Right cardiac atrium (tissue), 5 donors: ENCODE measurements at regions not wholly inside any gene's neighbourhood (a gene's known extent, or its start where the extent isn't known, plus 50 kb on each side); places are given as distances from the start of the nearest gene placed in this dataset.
"Not testable (repeated sequence)": the region's sequence is repeated elsewhere in the genome, so short reads cannot be mapped to it uniquely, and the experiment has no call there.

Experiments
- ATAC-seq, 2 donors: fragments of 200-7000 bp; cut with Tn5 transposase; one replicate each; pipeline versions ENCODE4 v1.8.0 to v1.9.1; 2020; ENCODE audit warnings: moderate library complexity in 2 of 2, mild to moderate bottlenecking in 1 of 2
- DNase-seq, 3 donors: peaks; one replicate each; pipeline ENCODE4 v3.0.0-alpha.2; 2020
- H3K27ac ChIP-seq: one replicate; pipeline ENCODE4 v1.5.1; 2013; ENCODE audit warnings: mild to moderate bottlenecking, low read length, control low read depth, moderate library complexity
- H3K27me3 ChIP-seq: one replicate; pipeline ENCODE4 v1.6.1; 2013; ENCODE audit not compliant: control insufficient read depth, insufficient read depth
- H3K4me1 ChIP-seq: one replicate; pipeline ENCODE4 v1.6.1; 2013; ENCODE audit warnings: low read length; ENCODE audit not compliant: control insufficient read depth, insufficient read depth
- H3K4me3 ChIP-seq: one replicate; pipeline ENCODE4 v1.5.1; 2013; ENCODE audit warnings: low read length, control low read depth
- H3K9me3 ChIP-seq: one replicate; pipeline ENCODE4 v1.6.1; 2013; ENCODE audit warnings: low read length; ENCODE audit not compliant: control insufficient read depth
- WGBS: extraction: QIAGEN DNeasy Blood & Tissue Kit; methylation state at CpG from one replicate; pipeline ENCODE4 v1.1.7; 2013; 5-methylcytosine and 5-hydroxymethylcytosine counted together
- intact Hi-C, 4 donors: fragments of 100-400 bp; cut with DNase I; formaldehyde crosslinking; loops; one replicate each; pipeline versions ENCODE4 v1.11.0 to v1.14.0; 2022 to 2023
- donor health status: healthy with polysubstance abuse.
- donor health status: DM: no; HTN: yes; CAD: no.
- donor health status: DM: no; HTN: no; CAD: no.
- donor health status: DM: no; HTN: yes; CAD: no; lungs with severe emphysema.
- donor health status: DM: yes; HTN: yes; CAD: no.

DNA sequence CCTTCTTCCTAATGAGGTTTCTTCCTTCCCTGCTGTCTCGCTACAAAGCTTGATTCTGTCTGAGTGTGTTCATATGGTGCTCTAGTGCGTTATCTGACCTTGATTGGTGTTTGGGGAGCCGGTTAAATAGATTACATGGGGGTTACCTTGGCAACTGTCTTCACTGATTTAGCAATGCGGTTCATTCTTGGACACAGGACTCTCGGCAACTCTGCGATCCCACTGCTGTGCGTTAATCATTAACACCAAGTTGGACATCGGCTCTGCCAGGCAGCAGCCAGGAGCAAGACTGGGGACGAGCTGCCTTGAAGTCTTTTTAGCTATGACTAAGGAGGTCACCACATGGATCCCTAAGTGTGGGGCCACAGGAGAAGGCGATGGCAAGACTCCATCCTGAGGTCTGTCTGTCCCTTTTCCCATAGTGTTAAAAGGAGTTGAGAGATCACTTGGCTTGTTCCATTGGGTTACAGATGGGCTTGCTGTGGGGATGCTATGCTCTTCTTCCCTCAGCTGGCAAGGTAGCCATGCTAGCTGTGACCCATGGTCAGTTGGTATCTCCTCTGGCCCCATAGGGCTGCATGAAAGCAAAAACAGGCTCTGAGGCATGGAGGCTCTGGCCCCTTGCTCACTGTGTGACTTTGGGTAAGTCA is 93.4 kb upstream of the MAMLD1 start:
- Histone ChIP-seq H3K4me1 (peaks cover 3% of the 10 kb centered on the region), H3K4me3 (no peak overlapping the region), H3K27me3 (no peaks in the 10 kb centered on the region), H3K27ac (no peak overlapping the region), H3K9me3 (no peaks in the 10 kb centered on the region)
- ATAC-seq (no peak), DNase-seq (peak in 1 of 3 donors; percentile 18)
- intact Hi-C loops, result no loop called here
- WGBS, result 53% methylated on average over 10 of the region's 10 CpGs

DNA sequence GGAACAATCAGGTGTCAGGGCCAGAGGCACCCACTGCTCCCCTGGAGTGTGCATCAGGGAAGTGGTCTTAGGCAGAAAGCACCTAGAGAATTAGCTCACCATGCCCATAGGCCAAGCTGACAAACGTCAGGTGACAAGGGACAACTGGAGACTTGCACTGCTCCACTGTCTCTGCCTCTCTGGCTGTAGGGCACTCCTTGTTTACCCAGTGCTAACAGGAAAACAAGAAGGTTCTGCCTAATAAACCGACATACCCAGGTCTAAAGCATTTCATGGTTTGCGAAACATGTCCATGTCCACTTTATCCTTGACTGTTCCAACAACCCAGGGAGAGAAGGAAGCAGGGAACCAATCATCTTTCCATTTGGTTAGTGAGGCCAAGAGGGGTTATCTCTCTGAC is 92.5 kb upstream of the MAMLD1 start:
- Histone ChIP-seq H3K27me3 (no peaks in the 10 kb centered on the region), H3K4me3 (no peak overlapping the region), H3K27ac (no peak overlapping the region), H3K4me1 (peaks cover 3% of the 10 kb centered on the region), H3K9me3 (no peaks in the 10 kb centered on the region)
- DNase-seq (no peak), ATAC-seq (no peak)
- intact Hi-C loops, result no loop called here
- 86% methylated on average over 3 of the region's 3 CpGs for WGBS

- WGBS, result 89% methylated on average over 4 of the region's 4 CpGs
- H3K4me3 ChIP-seq, H3K9me3 ChIP-seq, intact Hi-C loops, H3K27me3 ChIP-seq, H3K27ac ChIP-seq, DNase-seq, ATAC-seq, H3K4me1 ChIP-seq: not testable (repeated sequence)
Observed at GRCh38 chrX:150273575-150274294, 89.4 kb upstream of the MAMLD1 start.

DNA sequence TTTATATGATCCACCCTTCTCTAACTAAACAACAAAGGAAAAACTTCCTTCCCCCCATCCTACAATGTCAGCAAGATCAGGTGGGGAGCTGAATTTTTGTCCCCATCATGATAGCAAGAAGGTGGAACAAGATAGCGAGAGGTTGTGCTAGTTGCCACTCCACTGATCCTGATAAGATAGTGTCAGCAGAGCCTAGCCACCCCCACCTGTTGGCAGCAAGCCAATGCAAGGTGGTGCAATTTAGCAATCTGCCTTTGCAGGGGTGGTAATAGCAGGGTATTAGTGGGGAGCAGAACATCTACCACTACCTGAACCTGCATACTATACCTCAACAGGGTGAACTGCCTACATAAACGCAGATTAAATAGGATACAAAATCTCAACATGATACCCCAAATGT is 80.2 kb upstream of the MAMLD1 start:
- DNase-seq (no peak), ATAC-seq (no peak)
- no peaks in the 10 kb centered on the region for H3K4me1 ChIP-seq
- H3K9me3 ChIP-seq, result no peaks in the 10 kb centered on the region
- H3K27ac ChIP-seq, result no peak overlapping the region
- intact Hi-C loops, result no loop called here
- no peaks in the 10 kb centered on the region for H3K27me3 ChIP-seq
- WGBS, result 82% methylated on average over 2 of the region's 2 CpGs
- H3K4me3 ChIP-seq, result no peak overlapping the region

DNA sequence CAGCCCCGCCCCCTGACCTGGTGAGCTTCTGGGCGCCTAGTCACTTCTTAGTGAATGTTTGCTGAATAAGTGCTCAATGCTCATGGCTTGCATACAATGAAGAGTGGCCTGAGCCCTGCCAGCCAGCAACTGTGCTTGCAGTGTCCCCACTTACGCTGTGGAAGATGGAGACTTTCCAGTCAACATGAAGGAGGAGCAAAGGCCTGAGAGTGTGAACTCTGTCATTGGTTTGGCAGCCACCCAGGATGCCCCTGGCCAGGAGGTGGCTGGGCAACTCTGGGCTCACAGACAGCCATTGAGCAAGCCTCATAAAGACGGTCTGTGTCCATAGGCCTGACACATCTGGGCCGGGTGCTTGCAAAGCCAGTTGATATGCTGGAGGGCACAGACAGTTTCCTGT is 72.1 kb upstream of the MAMLD1 start:
- 85% methylated on average over 5 of the region's 5 CpGs for WGBS
- no peaks in the 10 kb centered on the region for H3K9me3 ChIP-seq
- no peak for ATAC-seq
- no peaks in the 10 kb centered on the region for H3K4me1 ChIP-seq
- intact Hi-C loops, result no loop called here
- H3K4me3 ChIP-seq, result no peak overlapping the region
- no peak overlapping the region for H3K27ac ChIP-seq
- DNase-seq, result no peak
- no peaks in the 10 kb centered on the region for H3K27me3 ChIP-seq

GRCh38 chrX:150293311-150294013 is 69.7 kb upstream of the MAMLD1 start:
- intact Hi-C loops, result no loop called here

DNA sequence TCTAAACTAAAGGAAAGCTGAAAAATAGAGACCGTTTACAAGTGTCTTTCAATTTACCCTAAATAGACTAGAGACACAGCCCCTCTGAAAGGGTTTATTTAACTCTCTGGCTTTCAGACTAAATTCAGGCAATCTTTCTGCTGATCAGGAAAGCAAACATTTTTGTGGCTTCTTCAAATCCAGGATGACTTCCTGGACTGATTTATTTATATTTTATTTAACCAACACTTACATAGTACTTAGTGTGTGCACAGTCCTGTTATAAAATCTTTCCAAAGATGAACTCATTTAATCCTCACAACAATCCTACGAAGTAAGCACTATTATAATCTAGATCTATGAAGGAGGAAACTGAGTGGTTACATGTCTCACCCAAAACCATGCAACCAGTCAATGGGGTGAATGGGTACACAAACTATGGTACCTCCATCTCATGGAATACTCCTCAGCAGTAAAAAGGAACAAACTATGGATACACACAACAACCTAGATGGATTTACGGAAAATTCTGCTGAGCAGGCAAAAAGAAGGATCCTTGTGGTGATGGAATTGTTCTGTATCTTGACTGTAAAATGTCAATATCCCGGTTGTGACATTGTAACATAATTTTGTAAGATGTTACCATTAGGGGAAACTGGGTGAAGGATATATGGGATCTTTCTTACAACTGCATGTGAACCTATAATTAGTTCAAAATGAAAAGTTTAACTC is 64.1 kb upstream of the MAMLD1 start:
- WGBS, result 76% methylated on average over 4 of the region's 4 CpGs
- intact Hi-C loops, result no loop called here
- Histone ChIP-seq H3K27me3 (no peaks in the 10 kb centered on the region), H3K9me3 (no peaks in the 10 kb centered on the region), H3K4me1 (no peaks in the 10 kb centered on the region), H3K27ac (no peak overlapping the region), H3K4me3 (no peak overlapping the region)
- DNase-seq (no peak), ATAC-seq (no peak)

More at GRCh38 chrX:150293311-150294013, 69.7 kb upstream of the MAMLD1 start:
- ATAC-seq (no peak), DNase-seq (no peak)
- H3K4me3 ChIP-seq, result no peak overlapping the region
- H3K27me3 ChIP-seq, result no peaks in the 10 kb centered on the region
- WGBS, result 75% methylated on average over 5 of the region's 5 CpGs
- no peak overlapping the region for H3K27ac ChIP-seq
- no peaks in the 10 kb centered on the region for H3K9me3 ChIP-seq
- H3K4me1 ChIP-seq, result no peaks in the 10 kb centered on the region

- Histone ChIP-seq H3K9me3 (no peaks in the 10 kb centered on the region), H3K4me1 (no peaks in the 10 kb centered on the region), H3K4me3 (no peak overlapping the region), H3K27me3 (no peaks in the 10 kb centered on the region), H3K27ac (no peak overlapping the region)
- DNase-seq (no peak), ATAC-seq (no peak)
- intact Hi-C loops, result no loop called here
Observed at GRCh38 chrX:150299579-150299978, 63.5 kb upstream of the MAMLD1 start.

DNA sequence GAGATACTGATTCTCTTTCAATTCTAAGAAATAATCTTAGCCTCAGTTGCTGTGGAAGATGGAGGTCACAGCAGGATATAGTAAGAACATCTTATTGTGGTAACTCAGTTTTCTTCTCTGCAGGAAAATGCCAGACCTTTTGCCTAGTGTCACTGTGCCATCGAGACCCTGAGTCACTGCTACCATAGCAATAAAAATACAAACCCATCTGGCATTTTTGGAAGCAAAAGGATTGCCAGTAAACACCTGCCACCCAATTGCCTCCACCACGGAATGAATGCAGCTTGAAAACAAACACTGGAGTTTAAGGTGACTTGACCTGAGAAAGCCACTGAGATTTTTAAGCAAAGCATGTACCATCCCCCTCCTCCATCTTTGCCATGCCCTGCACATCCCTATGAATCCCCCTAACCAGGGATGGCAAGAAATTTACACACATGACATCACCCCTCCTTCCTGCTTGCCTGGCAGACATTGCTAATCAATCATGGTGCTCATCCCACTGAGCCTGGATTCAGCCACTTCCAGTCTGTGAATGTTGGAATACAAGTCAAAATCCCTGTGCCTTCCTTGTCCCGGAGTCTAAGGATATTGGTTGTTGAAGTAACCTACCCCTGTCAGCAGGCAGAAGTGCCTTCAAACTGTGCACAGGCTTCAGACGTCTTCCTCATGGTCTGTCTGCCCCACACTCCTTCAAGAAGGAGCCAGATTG is 59.6 kb upstream of the MAMLD1 start:
- no peak overlapping the region for H3K27ac ChIP-seq
- H3K27me3 ChIP-seq, result no peaks in the 10 kb centered on the region
- H3K9me3 ChIP-seq, result no peaks in the 10 kb centered on the region
- intact Hi-C loops, result no loop called here
- no peak for DNase-seq
- 84% methylated on average over 4 of the region's 4 CpGs for WGBS
- H3K4me1 ChIP-seq, result no peaks in the 10 kb centered on the region
- no peak for ATAC-seq
- no peak overlapping the region for H3K4me3 ChIP-seq

DNA sequence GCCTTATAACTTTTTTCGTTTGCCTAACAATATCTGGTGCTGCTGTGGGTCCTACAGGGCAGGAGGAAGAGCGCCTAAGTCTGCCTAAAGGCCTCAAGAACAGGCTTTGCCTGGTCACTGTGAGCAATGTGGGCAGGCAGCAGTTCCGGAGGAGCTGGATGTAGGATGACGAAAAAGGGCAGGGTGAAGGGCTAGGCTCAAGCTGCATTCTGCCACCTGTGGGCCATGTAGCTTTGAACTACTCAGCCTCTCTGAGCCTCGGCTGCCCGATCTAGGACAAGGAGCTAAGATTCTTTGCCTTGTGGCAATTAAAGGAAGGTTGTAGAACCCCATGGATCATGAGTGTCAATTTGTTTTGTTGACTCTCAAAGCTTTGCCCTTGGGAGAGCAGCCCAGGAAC is 57.1 kb upstream of the MAMLD1 start:
- no peak overlapping the region for H3K27ac ChIP-seq
- no peaks in the 10 kb centered on the region for H3K27me3 ChIP-seq
- DNase-seq (no peak), ATAC-seq (no peak)
- H3K4me3 ChIP-seq, result no peak overlapping the region
- 93% methylated on average over 6 of the region's 6 CpGs for whole genome bisulfite sequencing
- H3K9me3 ChIP-seq, result no peaks in the 10 kb centered on the region
- no peaks in the 10 kb centered on the region for H3K4me1 ChIP-seq
- intact Hi-C loops, result no loop called here
